KG1 (cell line): ENCODE measurements at regions not wholly inside any gene's neighbourhood (a gene's known extent, or its start where the extent isn't known, plus 50 kb on each side); places are given as distances from the start of the nearest gene placed in this dataset.
"Not testable (repeated sequence)": the region's sequence is repeated elsewhere in the genome, so short reads cannot be mapped to it uniquely, and the experiment has no call there.

Source experiments
- DNase-seq: peaks from one replicate; lab custom pipeline; 2025; lab: John Stamatoyannopoulos, UW

GRCh38 chr5:67934976-67935375, 280.6 kb upstream of the PIK3R1 start:
- DNase-seq: no peak

DNA sequence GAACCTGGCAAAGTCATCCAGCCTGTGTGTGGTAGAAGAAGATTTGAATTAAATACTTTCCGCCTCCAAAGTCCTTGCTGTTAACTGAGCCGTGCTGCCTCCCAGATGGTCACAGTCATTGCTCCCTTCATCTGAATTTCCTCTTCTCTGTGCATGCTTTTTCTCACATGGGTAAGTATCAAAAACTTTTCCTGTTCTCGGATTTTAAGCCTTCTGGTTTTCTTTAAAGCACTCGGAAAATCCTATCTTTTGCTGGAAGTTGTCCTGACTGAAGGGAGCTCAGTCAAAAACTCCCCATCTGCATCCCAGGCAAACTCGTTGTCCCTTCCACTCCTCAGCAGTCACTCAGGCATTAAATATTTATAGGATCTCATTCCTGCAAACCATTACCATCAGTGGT, 290.0 kb upstream of the PIK3R1 start:
- no peak for DNase-seq

- no peak for DNase-seq
These were observed 294.5 kb upstream of the PIK3R1 start for GRCh38 chr5:67921004-67921601.

DNA sequence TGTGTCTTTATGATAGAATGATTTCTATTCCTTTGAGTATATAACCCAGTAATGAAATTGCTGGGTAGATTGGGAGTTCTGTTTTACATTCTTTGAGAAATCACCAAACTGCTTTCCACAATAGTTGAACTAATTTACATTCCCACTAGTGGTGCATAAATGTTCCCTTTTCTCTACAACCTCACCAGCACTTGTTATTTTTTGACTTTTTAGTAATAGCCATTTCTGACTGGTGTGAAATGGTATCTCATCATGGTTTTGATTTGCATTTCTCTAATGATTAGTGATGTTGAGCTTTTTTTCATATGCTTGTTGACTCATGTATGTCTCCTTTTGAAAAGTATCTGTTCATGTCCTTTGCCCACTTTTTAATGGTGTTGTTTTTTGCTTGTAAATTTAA, 296.0 kb upstream of the PIK3R1 start:
- not testable (repeated sequence) for DNase-seq

- DNase-seq: no peak
These were observed 298.0 kb upstream of the PIK3R1 start for GRCh38 chr5:67917561-67917960.

DNA sequence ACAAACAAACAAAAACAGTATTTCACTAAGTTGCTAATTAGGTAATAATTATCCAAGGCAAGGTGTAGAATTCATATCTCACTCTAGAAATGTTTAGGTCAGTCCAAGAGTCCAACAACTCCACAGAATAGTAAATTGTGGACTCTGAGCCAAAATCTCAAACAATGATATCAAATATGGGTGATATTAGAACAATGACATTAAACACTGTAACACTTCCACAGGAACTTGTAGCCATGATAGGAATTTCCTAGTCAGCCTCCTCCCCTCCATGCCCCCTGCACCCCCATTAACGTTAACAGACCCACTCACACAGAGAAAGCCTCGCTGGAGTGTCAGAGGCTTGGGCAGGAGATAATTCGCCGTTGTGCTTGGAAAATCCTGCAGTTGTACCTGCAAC, 305.0 kb upstream of the PIK3R1 start:
- no peak for DNase-seq

DNA sequence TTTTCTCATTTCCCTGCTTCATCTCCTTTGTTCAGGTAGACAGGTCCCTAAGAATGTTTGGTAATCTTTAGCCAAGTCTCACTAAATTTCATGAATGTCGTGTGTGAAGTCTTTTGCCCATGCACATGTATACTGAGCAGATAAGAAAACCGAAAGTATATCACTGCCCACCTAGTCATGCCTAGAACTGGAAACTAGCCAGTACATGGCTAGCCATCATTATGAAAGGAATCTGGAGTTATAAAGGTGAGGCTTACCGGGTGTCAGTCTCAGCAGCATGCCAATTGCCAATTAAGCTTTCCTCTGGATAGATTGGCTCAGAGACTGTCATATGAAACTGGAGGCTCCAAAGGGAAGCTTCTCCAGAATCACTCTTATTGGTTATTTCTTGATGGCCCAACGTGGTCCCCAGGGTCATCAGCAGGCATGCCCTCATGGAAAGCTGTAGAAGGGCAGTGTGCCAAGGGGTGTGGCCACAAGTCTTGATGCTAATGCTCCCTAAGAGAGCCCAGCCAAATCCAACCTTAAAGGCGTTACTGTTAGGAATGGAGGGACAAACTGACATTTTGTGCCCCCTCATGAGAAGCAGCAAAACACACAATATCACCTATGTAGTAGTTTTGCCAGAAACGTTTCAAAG, 307.3 kb upstream of the PIK3R1 start:
- DNase-seq: no peak

GRCh38 chr5:67904366-67904765, 311.2 kb upstream of the PIK3R1 start:
- DNase-seq: no peak

GRCh38 chr5:67903656-67904055, 311.9 kb upstream of the PIK3R1 start:
- DNase-seq: no peak

DNA sequence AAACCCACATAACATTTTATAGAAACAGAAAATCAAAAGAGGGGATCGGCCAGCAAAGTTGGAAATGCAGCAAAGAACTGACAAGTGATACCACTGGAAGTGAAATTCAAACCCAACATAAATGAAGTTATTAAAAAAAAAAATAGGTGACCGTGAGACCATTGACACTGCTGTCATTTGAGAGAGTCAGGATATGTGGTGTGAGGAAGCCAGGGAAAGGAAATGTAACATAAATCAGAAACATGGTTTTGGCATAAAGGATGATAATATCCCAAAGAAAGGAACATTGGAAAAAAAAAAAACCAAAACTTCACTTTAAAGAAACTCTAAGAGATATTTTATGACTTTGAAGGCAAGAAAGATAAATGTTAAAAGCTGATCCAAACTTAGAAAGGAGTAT, 312.4 kb upstream of the PIK3R1 start:
- DNase-seq: no peak

GRCh38 chr5:67902497-67902830, 313.1 kb upstream of the PIK3R1 start:
- no peak for DNase-seq

- DNase-seq: no peak
These were observed 313.6 kb upstream of the PIK3R1 start for GRCh38 chr5:67901814-67902496.

DNA sequence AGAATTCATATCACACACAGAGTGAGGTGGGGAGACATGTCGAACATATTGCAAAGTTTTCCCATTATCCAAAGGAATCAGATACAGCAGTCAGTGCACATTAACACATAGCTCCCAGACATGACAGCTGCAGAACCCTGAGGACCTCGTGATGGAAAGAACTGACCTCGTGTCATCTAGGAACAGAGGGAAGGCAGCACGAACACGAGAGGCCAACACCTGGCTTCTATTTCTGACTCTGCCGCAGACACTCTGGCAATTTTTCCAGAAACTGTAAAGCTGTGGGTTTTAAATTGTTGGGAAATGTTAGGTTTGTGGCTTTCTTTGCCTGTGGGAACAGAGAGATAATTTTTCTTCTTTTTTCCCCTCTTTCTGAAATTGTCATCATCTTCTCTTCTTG, 315.0 kb upstream of the PIK3R1 start:
- no peak for DNase-seq

- no peak for DNase-seq
These were observed 317.6 kb upstream of the PIK3R1 start for GRCh38 chr5:67897980-67898379.

DNA sequence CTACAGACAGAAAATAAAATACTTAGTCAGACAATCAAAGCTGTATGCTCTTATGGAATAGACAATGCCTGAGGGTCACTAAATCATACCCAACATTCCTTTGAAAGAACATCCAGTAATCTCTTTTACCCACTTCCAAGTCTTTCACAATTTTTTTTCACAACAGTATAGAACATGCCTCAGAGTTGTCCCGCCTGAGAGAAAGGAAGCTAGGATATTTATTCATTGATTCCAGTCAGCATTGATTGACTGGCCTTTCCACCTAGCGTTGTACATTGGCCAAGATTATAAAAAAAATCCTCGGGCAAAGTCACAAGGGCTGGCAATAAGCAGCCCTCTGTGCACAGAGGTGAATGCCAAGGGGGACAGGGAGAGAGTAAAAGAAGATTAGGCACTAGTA, 318.1 kb upstream of the PIK3R1 start:
- DNase-seq: no peak

DNA sequence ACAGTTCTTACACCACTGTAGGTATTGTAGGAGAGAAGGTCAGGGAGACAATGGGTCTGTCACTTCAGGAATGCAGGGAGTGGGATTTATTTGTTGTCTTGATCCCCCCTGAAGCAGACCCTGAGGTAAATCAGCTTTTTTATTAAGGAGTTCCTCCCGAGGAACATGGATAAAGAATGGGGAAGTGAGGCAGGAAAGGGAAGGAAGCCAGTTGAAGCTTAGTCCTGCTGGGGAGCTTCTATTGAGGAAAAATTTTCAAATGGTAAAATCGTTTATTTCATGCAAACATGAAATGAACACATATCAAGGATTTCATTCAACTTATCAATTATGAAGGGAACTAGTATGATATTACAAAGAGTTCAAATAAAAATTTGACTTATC, 318.6 kb upstream of the PIK3R1 start:
- DNase-seq: no peak

DNA sequence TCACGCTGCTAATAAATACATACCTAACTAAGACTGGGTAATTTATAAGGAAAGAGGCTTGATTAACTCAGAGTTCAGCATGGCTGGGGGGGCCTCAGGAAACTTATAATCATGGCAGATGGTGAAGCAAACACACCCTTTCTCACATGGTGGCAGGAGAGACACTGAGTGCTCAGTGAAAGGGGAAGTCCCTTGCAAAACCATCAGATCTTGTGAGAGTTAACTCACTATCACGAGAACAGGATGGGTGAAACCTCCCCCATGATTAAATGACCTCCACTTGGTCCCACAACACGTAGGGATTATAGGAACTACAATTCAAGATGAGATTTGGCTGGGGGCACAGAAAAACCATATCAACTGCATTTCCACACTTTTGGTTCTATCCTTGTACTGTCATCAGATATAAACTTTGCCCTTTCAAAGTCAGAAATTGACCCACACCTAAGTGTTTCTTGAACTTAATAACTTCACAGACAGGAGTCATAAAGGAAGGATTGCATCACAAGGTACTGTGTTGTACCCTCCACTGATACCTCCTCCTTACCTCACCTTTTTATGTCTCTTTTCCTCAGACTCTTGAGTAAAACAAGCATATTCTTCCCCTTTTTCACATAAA, 319.1 kb upstream of the PIK3R1 start:
- no peak for DNase-seq

DNA sequence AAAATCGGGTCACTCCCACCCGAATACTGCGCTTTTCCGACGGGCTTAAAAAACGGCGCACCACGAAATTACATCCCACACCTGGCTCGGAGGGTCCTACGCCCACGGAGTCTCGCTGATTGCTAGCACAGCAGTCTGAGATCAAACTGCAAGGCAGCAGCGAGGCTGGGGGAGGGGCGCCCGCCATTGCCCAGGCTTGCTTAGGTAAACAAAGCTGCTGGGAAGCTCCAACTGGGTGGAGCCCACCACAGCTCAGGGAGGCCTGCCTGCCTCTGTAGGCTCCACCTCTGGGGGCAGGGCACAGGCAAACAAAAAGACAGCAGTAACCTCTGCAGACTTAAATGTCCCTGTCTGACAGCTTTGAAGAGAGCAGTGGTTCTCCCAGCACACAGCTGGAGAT, 325.7 kb upstream of the PIK3R1 start:
- not testable (repeated sequence) for DNase-seq

DNA sequence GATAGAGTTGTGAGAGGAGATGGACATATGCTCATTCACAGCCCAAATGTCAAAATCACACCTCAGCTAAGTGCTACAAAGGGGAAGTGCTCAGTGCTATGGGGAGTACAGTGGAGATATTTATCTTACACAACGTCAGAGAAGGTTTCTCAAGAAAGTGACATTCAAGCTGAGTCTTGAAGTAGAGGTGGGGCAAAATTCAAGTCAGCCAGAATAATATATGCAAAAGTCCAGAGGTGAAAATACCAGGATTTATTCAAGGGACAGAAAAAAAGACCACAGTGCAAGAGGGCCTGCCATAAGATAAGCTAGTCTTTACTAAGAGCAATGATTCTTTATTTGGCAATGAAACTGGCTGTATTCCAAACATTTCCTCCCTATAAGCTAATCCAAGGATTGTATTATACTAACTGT, 327.8 kb upstream of the PIK3R1 start:
- no peak for DNase-seq

DNA sequence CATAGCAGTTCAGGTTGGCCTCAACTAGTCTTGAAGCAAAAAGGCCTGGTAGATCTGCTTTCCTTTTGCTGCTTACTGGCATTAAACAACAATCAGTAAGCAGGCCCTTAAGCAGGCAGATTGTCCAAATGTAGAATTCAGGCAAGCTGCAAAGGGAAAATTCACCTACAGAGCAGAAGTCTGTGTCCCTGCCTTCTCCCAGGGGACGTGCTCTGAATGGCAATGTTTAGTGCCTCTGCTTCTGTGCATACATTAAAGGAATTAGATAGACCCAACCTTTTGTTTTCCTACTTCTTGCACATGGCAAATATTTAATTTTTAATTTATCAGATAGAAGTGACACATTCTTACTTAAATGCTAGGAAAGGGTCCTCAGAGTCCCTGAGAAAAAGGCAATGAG, 328.8 kb upstream of the PIK3R1 start:
- DNase-seq: no peak

GRCh38 chr5:67880876-67881275, 334.7 kb upstream of the PIK3R1 start:
- no peak for DNase-seq

DNA sequence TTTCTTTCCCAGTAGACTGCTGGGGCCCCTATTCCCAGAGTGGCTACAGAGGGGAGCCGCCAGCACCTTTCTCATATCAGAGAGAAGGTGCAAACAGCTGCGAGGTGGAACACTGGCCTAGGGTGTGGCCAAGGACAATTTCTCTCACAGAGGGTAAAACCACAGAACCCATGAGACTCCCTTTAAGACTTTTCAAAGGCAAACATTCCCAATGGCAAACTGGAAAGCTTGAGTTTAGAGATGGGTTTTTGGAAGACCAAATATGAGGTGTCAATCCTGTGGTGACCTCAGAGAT, 335.1 kb upstream of the PIK3R1 start:
- DNase-seq: no peak

DNA sequence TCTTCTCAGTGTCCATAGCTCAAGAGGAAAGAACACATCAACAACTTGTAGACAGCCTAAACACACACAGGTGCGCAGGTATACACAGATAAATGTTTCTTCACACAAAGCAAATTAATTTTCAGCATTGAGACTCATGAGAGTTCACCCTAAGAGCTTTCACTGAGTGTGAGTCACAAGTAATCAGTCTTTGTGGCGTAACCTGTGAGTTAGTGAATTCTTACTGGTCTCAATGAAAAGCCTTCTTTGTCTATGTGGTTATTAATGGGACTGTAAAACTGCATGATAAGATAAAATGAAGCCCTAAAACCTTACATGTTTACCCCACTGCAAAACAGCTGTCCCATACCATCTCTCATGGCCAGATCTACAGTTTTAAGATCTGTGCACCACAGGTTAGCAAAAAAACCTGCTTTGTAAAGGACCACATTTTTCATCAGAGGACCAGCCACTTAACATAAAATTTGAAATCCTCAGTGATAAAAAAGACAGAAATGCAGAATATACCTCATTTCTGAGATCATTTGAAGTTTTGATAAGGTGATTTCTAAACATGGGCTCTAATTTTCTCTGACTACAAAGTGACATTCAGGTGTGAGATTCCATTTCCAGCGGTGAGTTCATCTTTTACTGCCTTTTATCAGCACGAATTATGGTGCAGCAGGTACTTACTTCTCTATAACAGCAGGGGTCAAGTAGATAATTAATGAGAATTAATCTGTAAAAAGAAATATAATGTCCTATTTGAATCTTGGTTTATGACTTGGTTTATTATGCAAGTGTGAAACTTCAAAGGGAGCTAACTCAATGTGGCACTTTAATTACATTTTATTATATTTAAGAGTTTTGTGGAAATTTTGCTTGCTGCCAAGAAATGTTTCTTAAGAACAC, 335.7 kb upstream of the PIK3R1 start:
- DNase-seq: no peak
